SH-SY5Y (cell line): ENCODE measurements at regions not wholly inside any gene's neighbourhood (a gene's known extent, or its start where the extent isn't known, plus 50 kb on each side); places are given as distances from the start of the nearest gene placed in this dataset.

Source experiments
- GATA2 ChIP-seq: IDR thresholded peaks from 2 replicates; pipeline ENCODE4 v1.6.1; 2011; ENCODE audit warnings: mild to moderate bottlenecking, low read depth, low read length
- GATA3 ChIP-seq: IDR thresholded peaks from 2 replicates; pipeline ENCODE4 v1.6.1; 2011; ENCODE audit warnings: low read depth, mild to moderate bottlenecking, low read length, moderate library complexity

DNA sequence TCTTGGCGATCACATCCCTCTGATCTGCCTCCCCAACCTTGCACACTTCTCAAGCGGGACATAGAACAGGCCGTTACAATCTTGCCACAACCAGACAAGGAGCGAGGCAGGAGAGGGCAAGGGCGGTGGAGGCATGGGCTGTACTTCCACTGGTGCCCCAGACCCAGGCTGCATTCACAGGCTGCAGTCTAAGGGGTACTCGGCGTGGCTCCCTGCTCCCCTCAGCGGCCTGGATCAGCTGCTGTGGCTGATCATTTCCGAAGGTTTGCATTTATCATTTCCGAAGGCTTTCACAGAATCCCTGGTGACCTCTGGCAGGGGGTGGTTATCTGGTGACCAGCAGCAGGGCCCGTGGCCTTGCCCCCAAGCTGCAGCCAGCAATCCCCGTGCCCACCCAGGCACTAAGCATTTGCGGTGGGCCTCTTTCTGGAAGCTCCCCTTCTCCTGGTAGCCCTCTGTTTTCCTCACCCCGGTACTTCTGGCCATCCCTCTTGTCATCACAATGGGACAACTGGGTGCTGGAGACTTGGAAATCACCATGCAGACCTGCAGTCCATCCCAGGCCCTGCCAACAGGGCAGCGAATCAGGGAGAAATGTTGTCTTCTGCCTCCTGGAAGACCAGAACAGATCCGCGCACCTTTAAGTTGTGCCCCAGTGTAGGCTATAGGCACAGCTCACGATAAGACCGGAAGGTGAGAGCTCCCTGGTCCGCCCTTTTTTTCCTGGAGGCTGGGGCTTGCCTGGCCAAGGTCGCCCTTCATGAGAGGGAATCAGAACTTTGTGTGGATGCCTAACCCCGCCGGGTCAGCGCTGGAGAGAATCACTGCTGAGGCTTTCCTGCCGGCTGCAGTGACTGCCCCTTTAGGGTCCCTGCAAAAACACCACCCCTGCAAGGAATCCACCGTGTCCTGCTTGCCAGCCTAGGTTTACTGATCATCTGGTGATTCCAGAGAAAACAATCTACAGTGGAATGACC, 1739.1 kb downstream of the TP53TG3F start:
- TF ChIP-seq GATA2: no peak
- no peak for TF ChIP-seq GATA3

DNA sequence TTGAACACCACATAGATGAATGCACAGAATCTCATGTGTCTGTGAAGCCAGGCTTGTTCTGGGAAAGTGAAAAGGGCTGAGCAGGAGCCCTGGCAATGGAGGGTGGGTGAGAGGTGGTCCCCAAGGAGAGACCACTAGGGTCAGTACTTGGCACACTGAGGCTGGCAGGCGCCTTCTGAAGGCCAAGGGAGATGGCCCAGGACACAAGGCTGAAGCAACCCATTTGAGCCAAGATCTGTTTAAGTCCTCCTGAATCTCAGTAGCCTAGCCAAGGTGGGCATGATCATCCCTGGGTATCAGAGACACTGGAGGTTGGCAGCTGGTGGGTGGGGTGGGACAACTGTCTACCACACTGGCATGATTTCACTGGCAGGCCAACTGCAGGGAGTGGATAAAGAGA, 1741.2 kb downstream of the TP53TG3F start:
- TF ChIP-seq GATA3 (no peak), GATA2 (no peak)

DNA sequence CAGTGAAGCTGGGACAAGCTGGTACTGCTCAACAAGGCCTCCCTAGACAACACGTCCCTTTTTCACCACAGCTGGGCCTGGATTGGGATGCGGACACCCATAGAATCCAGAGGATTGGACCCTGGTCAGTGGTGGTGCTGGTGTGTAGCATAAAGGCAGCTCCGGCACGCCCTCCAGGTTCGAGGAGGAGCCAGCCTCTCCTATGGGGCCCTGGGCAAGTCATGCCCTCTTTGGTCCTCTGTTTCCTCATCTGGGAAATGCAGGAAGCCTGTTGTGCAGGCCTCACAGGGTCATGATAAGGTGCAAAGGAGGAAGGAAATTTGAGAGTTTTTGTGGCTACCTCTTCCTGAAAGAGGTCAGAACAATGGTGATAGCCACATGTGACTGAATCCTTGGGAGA, 1741.7 kb downstream of the TP53TG3F start:
- no peak for TF ChIP-seq GATA3
- no peak for TF ChIP-seq GATA2

DNA sequence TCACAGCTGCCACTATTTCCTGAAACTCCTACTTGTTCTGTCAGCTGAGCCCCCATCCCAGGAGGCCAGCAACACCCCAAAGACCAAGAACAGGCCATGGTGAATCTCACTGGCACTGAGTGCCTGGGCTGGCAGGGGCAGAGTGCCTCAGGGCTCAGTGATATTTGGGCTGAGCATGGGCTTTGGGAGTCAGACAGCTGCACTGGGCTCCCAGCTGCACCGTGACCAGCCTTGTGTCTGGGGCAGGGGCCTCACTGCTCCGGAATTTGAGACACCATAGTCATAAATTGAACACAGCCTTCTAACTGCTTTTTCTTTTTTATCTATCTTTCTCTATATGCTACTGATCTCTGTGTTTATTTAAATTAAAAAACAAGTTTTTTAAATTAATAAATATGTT, 1744.2 kb downstream of the TP53TG3F start:
- TF ChIP-seq GATA2 (no peak), GATA3 (no peak)

DNA sequence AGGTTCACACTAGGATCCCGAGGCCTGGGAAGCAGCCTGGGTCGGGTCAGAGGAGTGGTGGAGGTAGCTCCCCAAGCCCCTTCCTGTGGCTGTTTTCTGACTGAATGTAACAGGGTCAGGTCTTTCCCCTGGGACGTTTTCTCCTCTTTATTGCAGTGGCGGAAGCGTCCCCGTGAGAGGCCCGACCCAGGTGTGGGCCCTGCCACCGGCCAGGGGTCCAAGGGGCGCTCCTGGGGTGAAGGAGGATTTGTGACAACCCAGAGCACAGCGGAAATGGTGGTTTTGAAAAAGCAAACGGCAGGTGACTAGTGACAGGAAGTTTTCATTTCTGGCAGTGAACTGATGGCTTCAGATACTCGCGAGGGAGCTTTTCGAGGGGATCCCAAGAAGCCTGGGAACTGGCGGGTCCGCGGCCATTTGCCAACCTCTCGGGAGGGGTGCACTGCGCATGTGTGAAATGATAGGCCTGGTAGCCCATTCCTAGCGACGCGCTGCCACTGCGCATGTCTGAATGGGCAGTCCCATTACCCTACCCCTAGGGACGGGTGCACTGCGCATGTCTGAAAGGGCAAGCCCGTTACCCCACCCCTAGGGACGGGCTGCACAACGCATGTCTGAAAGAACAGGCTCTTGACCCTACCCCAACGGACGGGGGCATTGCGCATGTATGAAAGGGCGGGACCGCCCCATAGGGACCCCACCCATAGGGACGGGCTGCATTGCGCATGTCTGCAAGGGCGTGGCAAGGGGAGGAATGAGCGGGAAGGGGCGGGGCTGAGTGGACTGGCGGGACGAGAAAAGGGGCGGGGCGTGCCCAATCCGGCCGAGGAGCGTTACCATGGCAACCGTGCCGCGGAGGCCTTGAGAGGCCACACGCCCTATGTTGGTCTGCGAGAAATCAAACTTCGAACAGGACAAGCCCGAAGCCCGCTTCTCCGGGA, 1747.9 kb downstream of the TP53TG3F start:
- no peak for TF ChIP-seq GATA3
- no peak for TF ChIP-seq GATA2

DNA sequence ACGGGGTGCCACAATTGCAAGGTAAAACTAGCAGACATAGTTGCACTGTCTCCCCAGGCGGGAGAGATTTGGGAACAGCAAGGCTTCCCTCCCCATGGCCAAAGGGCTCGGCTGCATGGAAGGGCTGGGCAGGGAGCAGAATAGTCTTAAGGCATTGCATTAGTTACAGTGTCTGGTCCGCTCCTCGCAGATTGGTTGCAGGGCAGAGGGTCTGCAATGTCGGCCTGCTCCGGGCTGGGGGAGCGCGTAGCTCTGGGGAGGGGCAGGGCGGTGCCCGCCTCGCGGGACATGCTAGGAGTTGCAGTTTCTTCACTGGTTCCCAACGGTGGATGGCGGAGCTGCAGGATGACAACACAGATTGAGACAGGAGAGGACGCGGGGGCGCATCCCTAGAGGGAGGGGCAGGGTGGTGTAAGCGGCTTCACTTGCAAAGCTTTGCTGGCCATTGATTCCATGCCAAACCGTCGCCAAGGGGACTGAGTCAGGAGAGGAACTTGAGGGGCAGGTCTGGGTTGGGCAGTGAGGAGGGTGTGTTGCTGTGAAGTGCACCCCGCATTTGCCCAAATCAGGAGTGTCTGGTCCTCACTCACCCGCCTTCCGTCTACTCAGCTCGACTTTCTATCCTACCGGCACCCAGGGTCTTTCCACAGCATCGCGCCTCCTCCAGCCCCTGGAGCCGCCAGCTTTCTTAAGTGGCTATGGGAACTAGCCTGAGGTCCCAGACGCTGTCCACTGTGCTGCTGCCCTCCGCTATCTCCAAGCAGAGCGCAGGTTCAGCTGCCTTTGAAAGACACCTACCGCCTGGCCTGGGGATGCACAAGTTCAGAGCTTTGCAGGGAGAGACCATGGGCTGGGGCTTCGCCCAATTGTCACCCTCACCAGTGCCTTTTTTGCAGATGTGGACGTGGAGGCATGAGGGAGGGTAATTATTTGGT, 1748.9 kb downstream of the TP53TG3F start:
- TF ChIP-seq GATA2 (no peak), GATA3 (no peak)

DNA sequence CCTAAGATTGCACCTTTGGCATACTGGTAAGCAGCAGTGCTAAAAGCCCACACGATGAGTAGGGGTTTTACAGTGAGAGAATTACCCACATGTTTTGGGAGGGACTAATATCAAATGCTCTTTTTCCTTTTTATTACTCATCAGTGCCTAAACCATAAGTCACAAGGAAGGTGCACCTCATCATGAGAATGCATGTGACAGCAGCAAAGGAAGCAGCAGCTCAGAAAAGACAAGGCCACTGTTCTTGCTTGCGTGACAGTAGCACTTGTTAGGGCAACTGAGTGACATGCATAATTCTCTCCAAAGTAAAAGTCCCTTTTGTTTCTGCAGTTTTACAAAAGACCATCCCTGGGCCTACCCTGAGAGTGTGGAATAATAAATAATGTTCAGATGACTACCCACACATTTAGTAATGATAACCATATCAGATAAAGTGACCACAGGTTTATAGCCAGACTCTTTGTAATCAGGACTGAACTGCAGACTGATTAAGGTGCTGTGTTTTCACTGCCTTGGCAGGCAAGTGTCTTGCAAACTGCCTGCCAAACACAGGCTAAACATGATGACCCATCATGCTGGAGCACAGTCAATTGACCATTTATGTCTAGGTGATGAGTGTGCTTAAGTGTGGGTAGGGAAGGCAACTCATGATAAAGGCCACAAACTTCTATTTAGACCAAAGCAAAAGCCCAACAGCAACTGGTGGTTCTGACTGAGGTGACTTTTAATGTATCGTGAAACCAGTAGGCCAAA, 1751.4 kb downstream of the TP53TG3F start:
- no peak for TF ChIP-seq GATA2
- no peak for TF ChIP-seq GATA3

DNA sequence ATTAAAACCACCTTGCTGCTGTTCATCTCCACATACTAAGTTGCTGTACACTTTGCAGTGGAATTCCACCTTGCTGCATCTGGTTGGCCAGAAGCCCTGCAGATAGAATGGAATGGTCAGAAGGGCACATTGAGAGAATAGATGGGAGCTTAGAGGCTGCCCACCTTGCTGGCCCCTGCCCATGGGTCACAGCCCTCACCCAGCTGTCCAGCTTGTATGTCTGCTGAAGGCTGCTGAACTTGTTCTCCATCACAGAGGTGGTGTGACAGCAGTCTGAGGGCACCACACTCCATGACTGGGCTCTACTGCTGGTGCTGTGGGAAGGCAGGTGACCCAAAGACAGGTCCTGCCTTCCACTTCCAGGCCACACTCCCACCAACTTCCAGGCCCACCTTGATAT, 1755.4 kb downstream of the TP53TG3F start:
- TF ChIP-seq GATA3: no peak
- TF ChIP-seq GATA2: no peak

DNA sequence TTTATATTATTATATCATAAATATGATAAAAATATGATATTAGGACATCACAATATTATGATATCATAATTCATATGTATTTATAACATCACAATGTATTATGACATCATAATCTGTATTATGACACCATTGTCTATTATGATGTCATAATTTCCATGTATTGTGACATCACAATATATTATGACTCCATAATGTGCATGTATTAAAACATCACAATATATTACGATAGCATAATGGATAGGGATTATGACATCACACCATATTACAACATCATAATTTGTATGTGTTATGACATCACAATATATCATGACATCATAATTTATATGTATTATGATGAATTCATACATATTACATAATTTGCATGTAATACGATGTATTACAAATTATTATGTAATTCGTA, 1755.9 kb downstream of the TP53TG3F start:
- TF ChIP-seq GATA3 (no peak), GATA2 (no peak)

DNA sequence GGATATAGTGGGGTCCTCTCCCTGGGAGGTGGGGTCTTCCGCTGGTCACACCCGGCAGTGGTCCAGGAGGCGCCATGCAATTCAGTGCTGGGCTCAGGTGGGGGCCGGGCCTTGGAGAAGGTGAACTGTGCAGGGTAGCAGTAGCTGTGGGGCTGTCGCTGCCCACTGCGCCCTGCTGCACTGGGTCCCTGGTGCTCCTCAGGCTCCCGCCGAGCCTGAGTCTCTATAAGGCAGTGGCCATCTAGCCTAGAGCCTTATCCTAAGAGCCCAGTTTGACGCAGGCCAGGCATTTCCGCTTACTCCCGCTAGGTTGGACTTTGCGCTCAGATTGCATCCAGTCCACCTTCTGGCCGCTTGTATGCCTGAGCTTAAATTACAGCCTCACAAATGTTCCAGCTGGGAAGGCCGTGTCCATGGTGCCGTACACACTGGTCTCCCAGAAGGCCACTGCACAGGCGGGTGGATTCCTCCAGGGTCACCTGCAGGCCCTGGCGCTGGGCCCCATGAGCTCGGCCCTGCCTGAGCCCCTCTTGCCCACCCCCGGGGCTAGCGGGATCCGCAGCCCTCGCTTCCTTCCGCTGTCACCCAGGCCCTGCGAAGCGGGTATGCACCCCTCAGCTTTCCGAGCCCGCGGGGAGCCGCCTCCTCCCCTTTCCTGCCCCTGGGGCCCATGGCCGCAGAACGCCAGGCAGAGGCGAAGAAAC, 1762.2 kb downstream of the TP53TG3F start:
- TF ChIP-seq GATA3 (no peak), GATA2 (no peak)

DNA sequence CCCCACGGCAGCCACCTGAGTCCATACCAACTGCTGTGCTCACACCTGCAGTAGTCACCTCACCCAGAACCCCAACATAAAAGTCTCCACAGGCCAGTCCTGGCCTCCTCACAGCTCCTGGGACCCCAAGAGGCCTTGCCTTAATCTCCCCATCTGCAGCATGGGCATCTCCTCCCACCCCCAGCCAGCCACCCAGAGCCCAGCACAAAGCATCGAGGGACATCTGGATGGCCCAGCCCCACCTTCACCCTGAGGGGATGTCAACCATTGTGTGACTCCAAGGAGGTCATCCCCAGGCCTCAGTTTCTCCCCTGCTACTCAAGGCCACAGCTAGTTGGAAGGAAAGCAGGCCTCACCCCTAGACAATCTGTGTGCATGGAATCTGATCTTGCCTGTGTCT, 1775.3 kb downstream of the TP53TG3F start:
- TF ChIP-seq GATA3: no peak
- no peak for TF ChIP-seq GATA2

DNA sequence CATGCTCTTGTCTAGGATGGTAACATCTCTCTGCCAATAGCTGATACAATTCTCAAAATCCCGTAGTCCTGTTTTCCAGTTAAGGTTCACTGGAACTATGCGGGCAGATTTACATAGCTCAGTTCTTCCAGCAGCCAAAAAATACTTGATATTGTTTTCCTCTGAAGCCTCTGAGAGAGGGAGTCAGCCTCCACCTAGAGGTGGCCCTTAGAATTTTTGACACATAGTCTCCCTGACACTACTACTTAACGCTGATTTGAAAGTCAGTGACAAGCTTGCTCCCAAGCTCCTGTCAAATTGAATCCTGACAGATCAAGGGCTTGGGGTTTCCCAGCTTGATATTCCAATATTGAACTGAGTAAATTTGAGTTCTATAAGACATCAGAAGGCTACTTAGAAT, 1780.1 kb downstream of the TP53TG3F start:
- TF ChIP-seq GATA2 (no peak), GATA3 (no peak)

DNA sequence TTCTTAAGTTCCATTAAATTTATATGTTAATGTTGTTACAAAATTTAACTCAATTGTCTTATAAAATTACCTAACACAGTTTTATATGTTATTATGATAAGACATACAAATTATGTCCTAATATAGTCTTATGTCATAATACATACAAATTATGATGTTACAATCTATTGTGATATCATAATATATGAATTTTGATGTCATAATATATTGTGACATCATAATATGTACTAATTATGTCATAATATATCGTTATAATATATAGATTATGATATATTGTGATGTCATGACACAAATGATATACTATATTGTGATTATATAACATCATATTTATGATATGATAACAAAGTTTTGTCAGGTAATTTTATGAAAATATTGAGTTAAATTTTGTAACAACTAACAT, 1789.6 kb downstream of the TP53TG3F start:
- TF ChIP-seq GATA2 (no peak), GATA3 (no peak)
